ENCODE measurements at regions not wholly inside any gene's neighbourhood (a gene's known extent, or its start where the extent isn't known, plus 50 kb on each side); places are given as distances from the start of the nearest gene placed in this dataset.

DNA sequence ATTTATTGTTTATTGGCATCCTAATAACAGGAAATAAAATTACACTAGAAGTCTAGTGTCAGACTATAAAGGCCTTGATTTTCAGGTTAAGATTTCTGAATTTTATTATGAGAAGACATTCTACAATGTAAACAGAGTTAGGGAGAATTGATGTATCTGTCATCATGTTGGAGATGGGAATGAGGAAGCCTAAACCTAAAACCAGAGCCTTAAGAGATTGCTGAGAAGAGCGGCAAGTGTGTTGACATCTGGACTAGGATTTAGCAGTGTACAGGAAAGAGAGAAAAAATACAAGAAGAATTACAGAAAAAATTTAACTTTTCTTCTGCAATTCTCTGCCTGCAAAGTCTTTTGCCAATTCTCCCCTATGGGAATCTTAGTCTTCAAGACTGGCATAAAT is 525.5 kb downstream of the NR2F1-AS1 start:
- no peak for DNase-seq (ENCODE audit: low read depth)
- H3K4me3 ChIP-seq (replicated peaks; ENCODE audit: low read depth, low read length): no peak overlapping the region
- TF ChIP-seq, protein P1, sequence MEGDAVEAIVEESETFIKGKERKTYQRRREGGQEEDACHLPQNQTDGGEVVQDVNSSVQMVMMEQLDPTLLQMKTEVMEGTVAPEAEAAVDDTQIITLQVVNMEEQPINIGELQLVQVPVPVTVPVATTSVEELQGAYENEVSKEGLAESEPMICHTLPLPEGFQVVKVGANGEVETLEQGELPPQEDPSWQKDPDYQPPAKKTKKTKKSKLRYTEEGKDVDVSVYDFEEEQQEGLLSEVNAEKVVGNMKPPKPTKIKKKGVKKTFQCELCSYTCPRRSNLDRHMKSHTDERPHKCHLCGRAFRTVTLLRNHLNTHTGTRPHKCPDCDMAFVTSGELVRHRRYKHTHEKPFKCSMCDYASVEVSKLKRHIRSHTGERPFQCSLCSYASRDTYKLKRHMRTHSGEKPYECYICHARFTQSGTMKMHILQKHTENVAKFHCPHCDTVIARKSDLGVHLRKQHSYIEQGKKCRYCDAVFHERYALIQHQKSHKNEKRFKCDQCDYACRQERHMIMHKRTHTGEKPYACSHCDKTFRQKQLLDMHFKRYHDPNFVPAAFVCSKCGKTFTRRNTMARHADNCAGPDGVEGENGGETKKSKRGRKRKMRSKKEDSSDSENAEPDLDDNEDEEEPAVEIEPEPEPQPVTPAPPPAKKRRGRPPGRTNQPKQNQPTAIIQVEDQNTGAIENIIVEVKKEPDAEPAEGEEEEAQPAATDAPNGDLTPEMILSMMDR (IDR thresholded peaks at IDR 0.05; ENCODE audit: low read length, missing control alignments): no peak

DNA sequence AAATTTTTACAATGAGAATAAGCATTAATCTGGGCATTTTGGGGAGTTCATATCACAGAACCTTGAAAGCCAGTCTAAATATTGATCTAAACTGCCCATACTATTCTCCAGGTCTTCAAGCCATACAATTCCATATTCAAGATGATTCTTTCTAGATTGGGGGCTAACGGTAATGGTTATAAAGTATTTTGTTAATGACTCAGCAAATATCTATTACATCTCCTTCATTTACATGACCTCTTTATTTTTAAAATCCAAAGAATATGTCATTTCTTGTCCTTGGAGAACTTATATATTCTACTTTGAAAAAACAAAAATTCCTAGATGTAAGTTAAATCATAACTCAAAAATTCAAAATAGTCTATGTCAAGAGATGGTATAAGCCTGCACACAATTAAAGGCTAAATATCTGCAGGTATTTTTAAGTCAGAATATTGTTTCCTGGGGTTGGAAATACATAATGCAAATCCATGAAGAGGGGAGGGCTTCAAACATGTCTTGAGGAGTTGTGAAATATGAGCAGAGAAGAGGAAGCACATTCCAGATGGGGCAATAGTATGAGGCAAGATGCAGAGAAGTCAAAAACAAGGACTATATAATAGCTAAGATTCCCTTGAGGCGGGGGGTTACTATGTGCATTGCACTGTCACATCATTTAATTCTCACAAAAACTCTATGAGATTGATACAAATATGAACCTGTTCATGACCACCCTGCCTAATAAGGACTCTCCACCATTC is 526.4 kb downstream of the NR2F1-AS1 start:
- no peak overlapping the region for H3K4me3 ChIP-seq (replicated peaks; ENCODE audit: low read depth, low read length)
- TF ChIP-seq, protein P1 (IDR thresholded peaks at IDR 0.05; ENCODE audit: low read length, missing control alignments): no peak
- DNase-seq (ENCODE audit: low read depth): peak; percentile 91

DNA sequence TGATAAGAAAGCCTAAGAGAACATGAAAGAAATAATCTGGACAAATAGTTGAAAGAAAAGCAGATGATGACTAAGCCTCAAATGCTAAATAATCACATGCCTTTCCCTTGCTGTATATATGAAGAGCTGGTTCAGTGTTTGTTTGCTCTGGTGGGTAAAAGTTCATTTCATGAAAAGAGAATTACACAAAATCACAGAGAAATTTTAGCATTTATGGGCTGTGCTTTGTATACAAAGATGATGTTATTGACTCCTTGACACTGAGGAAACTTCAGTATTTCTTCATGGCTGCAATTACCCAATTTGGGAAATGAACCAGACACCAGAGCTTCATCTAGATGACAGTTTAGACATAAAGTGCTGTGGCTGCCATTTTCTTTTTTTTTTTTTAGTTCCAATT is 527.2 kb downstream of the NR2F1-AS1 start:
- H3K4me3 ChIP-seq (replicated peaks; ENCODE audit: low read depth, low read length): no peak overlapping the region
- peak; percentile 70 for DNase-seq (ENCODE audit: low read depth)
- TF ChIP-seq, protein P1 (IDR thresholded peaks at IDR 0.05; ENCODE audit: low read length, missing control alignments): no peak

DNA sequence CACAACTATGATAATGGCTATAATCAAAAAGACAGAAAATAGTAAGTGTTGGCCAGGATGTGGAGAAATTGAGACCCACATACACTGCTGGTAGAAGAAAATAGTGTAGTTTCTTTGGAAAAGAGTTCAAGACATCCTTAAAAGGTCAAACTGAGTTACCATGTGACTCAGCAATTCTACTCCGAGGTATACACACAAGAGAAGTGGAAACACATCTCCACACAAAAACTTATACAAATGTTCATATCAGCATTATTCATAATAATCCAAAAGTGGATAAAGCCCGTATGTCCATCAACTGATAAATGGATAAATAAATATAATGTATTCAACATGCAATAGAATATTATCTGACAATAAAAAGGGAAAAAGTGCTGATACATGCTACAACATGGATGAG is 532.2 kb downstream of the NR2F1-AS1 start:
- H3K4me3 ChIP-seq (replicated peaks; ENCODE audit: low read depth, low read length): no peak overlapping the region
- no peak for DNase-seq (ENCODE audit: low read depth)
- TF ChIP-seq, protein P1 (IDR thresholded peaks at IDR 0.05; ENCODE audit: low read length, missing control alignments): no peak

DNA sequence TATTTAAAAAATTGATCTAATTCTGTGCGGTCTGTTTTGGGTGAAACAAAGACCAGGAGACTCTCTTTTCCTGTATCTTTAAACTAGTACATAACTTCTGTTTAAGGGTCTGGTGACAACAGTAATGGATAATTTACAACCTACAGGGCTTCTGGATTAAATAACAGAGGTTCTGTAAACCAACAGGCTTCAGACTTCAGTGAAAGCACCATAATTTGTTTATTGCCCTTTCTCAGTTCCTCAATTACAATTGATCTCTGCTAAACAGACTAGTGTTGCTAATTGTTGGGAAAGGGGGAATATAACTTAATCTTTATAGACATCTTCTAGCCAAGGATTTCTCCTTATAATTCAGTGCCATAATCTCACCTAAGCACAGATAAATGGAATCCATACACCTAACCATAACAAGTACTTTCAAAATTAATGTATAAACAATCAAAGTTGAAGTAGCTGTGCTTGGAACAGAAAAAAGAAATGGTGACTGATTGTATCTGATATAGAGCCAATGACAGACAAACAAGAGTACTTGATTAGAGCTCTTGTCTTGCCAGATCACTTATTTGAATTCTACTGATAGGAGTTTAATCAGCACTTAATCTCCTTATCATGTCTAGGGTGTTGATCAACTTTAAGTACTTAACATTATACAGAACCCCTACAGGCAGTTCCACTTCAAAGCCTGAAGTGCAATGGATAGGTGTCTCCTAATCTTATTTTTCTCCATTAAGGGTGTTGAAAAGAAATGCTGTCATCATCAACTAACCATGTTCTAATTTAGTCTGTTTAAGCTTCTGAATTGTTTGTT is 536.0 kb downstream of the NR2F1-AS1 start:
- H3K4me3 ChIP-seq (replicated peaks; ENCODE audit: low read depth, low read length): no peak overlapping the region
- no peak for DNase-seq (ENCODE audit: low read depth)
- TF ChIP-seq, protein P1 (IDR thresholded peaks at IDR 0.05; ENCODE audit: low read length, missing control alignments): no peak

DNA sequence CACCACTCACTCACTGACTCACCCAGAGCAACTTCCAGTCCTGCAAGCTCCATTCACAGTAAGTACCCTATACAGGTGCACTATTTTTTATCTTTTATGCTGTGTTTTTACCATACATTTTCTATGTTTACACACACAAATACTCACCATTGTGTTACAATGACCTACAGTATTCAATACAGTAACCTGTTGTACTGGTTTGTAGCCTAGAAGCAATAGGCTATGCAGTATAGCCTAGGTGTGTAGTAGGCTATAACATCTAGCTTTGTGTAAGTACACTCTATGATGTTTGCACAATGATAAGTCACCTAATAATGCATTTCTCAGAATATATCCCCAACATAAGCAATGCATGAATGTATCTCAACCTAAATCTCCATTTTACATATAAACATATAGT is 541.1 kb downstream of the NR2F1-AS1 start:
- no peak overlapping the region for H3K4me3 ChIP-seq (replicated peaks; ENCODE audit: low read depth, low read length)
- DNase-seq (ENCODE audit: low read depth): no peak
- TF ChIP-seq, protein P1 (IDR thresholded peaks at IDR 0.05; ENCODE audit: low read length, missing control alignments): no peak
